ENCODE measurements at regions not wholly inside any gene's neighbourhood (a gene's known extent, or its start where the extent isn't known, plus 50 kb on each side); places are given as distances from the start of the nearest gene placed in this dataset.
"Not testable (repeated sequence)": the region's sequence is repeated elsewhere in the genome, so short reads cannot be mapped to it uniquely, and the experiment has no call there.

- DNase-seq (ENCODE audit: extremely low spot score, insufficient read length, low read depth): no peak
- FAIRE-seq: no peak
Measured at GRCh38 chrX:124665621-124666400, 319.4 kb downstream of the SH2D1A start.

GRCh38 chrX:124679199-124679598 is 332.8 kb downstream of the SH2D1A start:
- DNase-seq (ENCODE audit: extremely low spot score, insufficient read length, low read depth): no peak
- no peak for FAIRE-seq

GRCh38 chrX:124680287-124680686 is 333.9 kb downstream of the SH2D1A start:
- DNase-seq (ENCODE audit: extremely low spot score, insufficient read length, low read depth) (no peak), FAIRE-seq (no peak)

- DNase-seq (ENCODE audit: extremely low spot score, insufficient read length, low read depth): no peak
- FAIRE-seq: no peak
Measured at GRCh38 chrX:124690495-124690894, 344.1 kb downstream of the SH2D1A start.

GRCh38 chrX:124699876-124700275 is 353.5 kb downstream of the SH2D1A start:
- FAIRE-seq (no peak), DNase-seq (ENCODE audit: extremely low spot score, insufficient read length, low read depth) (no peak)

- no peak for FAIRE-seq
Measured at GRCh38 chrX:124717537-124717936, 371.2 kb downstream of the SH2D1A start.

GRCh38 chrX:124719060-124719459 is 372.7 kb downstream of the SH2D1A start:
- no peak for FAIRE-seq
- no peak for DNase-seq (ENCODE audit: extremely low spot score, insufficient read length, low read depth)

More at GRCh38 chrX:124717537-124717936, 371.2 kb downstream of the SH2D1A start:
- no peak for DNase-seq (ENCODE audit: extremely low spot score, insufficient read length, low read depth)

GRCh38 chrX:124720532-124720931 is 374.2 kb downstream of the SH2D1A start:
- DNase-seq (ENCODE audit: extremely low spot score, insufficient read length, low read depth) (no peak), FAIRE-seq (no peak)

GRCh38 chrX:124725502-124725901 is 379.1 kb downstream of the SH2D1A start:
- no peak for DNase-seq (ENCODE audit: extremely low spot score, insufficient read length, low read depth)
- FAIRE-seq: no peak

- FAIRE-seq: no peak
Measured at GRCh38 chrX:124726292-124726691, 379.9 kb downstream of the SH2D1A start.

GRCh38 chrX:124726881-124727280 is 380.5 kb downstream of the SH2D1A start:
- DNase-seq (ENCODE audit: extremely low spot score, insufficient read length, low read depth) (no peak), FAIRE-seq (no peak)

More at GRCh38 chrX:124726292-124726691, 379.9 kb downstream of the SH2D1A start:
- no peak for DNase-seq (ENCODE audit: extremely low spot score, insufficient read length, low read depth)

- DNase-seq (ENCODE audit: extremely low spot score, insufficient read length, low read depth): no peak
- no peak for FAIRE-seq
Measured at GRCh38 chrX:124736553-124737270, 390.3 kb downstream of the SH2D1A start.

GRCh38 chrX:124737771-124738170 is 391.4 kb downstream of the SH2D1A start:
- DNase-seq (ENCODE audit: extremely low spot score, insufficient read length, low read depth): no peak
- no peak for FAIRE-seq

GRCh38 chrX:124747295-124747694 is 400.9 kb downstream of the SH2D1A start:
- no peak for FAIRE-seq
- DNase-seq (ENCODE audit: extremely low spot score, insufficient read length, low read depth): no peak

- no peak for DNase-seq (ENCODE audit: extremely low spot score, insufficient read length, low read depth)
- FAIRE-seq: no peak
Measured at GRCh38 chrX:124764354-124764753, 418.0 kb downstream of the SH2D1A start.

GRCh38 chrX:124769166-124769565 is 422.8 kb downstream of the SH2D1A start:
- FAIRE-seq (no peak), DNase-seq (ENCODE audit: extremely low spot score, insufficient read length, low read depth) (no peak)

GRCh38 chrX:124771292-124771691 is 424.9 kb downstream of the SH2D1A start:
- FAIRE-seq: no peak
- no peak for DNase-seq (ENCODE audit: extremely low spot score, insufficient read length, low read depth)

- DNase-seq (ENCODE audit: extremely low spot score, insufficient read length, low read depth); FAIRE-seq: not testable (repeated sequence)
Measured at GRCh38 chrX:124788253-124788652, 441.9 kb downstream of the SH2D1A start.

- DNase-seq (ENCODE audit: extremely low spot score, insufficient read length, low read depth); FAIRE-seq: not testable (repeated sequence)
Measured at GRCh38 chrX:124789874-124790273, 443.5 kb downstream of the SH2D1A start.

GRCh38 chrX:124791492-124792095 is 445.2 kb downstream of the SH2D1A start:
- FAIRE-seq (no peak), DNase-seq (ENCODE audit: extremely low spot score, insufficient read length, low read depth) (no peak)

- DNase-seq (ENCODE audit: extremely low spot score, insufficient read length, low read depth) (no peak), FAIRE-seq (no peak)
Measured at GRCh38 chrX:124796989-124797388, 450.6 kb downstream of the SH2D1A start.
